GM12891 (cell line): ENCODE measurements at regions not wholly inside any gene's neighbourhood (a gene's known extent, or its start where the extent isn't known, plus 50 kb on each side); places are given as distances from the start of the nearest gene placed in this dataset.

Experiments
- POLR2A ChIP-seq: IDR thresholded peaks from 2 replicates; pipeline ENCODE4 v1.6.1; 2011; ENCODE audit warnings: low read depth, low read length, control low read depth
- POLR2AphosphoS5 ChIP-seq: IDR thresholded peaks from 2 replicates; pipeline ENCODE4 v1.6.1; 2011; ENCODE audit warnings: low read depth, low read length, control low read depth
- SPI1 ChIP-seq: IDR thresholded peaks from 2 replicates; pipeline ENCODE4 v1.6.1; 2011; ENCODE audit warnings: low read depth, low read length, control low read depth
- TAF1 ChIP-seq: IDR thresholded peaks from 2 replicates; pipeline ENCODE4 v1.6.1; 2011; ENCODE audit warnings: low read depth, low read length, control low read depth

DNA sequence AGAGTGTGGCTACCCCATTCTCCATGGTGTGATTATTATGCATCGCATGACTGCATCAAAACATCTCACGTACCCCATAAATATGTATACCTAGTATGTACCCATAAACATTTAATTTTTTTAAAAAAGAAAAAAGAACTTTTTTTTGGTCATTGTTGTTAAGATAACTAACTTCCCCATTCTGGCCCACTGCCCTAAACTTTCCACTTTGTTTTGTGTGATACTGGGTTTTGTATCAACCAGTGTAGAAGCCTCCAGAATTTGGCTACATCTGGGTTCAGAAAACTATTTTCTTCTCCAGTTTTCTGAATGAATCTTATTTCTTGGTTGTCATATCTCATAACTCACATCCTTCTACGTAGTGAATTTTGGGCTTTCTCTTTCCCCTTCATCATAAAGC lies 62.3 kb upstream of the NABP1 start:
- TF ChIP-seq POLR2AphosphoS5: no peak
- no peak for TF ChIP-seq POLR2A
- TF ChIP-seq SPI1: no peak
- no peak for TF ChIP-seq TAF1
